Stimulated activated memory B cell treated with anti-CD40 and anti-IgM and Interleukin-4, amounts not matched to agents 10 μg/mL and 1 μg/mL and 100 μg/mL, for 72 hours (primary cell): ENCODE measurements at regions not wholly inside any gene's neighbourhood (a gene's known extent, or its start where the extent isn't known, plus 50 kb on each side); places are given as distances from the start of the nearest gene placed in this dataset.

ENCODE experiments used
- ATAC-seq: fragments of 150-1000 bp; cut with Tn5 transposase; 2 replicates; pipeline ENCODE4 v1.10.0; 2021
- H3K27ac Mint-ChIP-seq: one replicate; pipeline ENCODE4 v1.8.0; 2022; ENCODE audit warnings: mild to moderate bottlenecking, mixed read lengths
- H3K27me3 Mint-ChIP-seq: one replicate; pipeline ENCODE4 v1.8.0; 2022; ENCODE audit warnings: mixed read lengths
- H3K36me3 Mint-ChIP-seq: one replicate; pipeline ENCODE4 v1.8.0; 2022; ENCODE audit warnings: mixed read lengths
- H3K4me1 Mint-ChIP-seq: one replicate; pipeline ENCODE4 v1.8.0; 2022; ENCODE audit warnings: mixed read lengths
- H3K4me3 Mint-ChIP-seq: one replicate; pipeline ENCODE4 v1.8.0; 2022; ENCODE audit warnings: mild to moderate bottlenecking, moderate library complexity, mixed read lengths
- H3K9me3 Mint-ChIP-seq: one replicate; pipeline ENCODE4 v1.8.0; 2022; ENCODE audit warnings: mixed read lengths

GRCh38 chr5:117218789-117219188 lies 644.2 kb upstream of the SEMA6A start:
- H3K4me1 Mint-ChIP-seq: no peaks in the 10 kb centered on the region
- H3K4me3 Mint-ChIP-seq: no peak overlapping the region
- no peak overlapping the region for H3K27ac Mint-ChIP-seq
- no peaks in the 10 kb centered on the region for H3K27me3 Mint-ChIP-seq
- no peaks in the 10 kb centered on the region for H3K36me3 Mint-ChIP-seq
- ATAC-seq: no peak
- peaks cover 2% of the 10 kb centered on the region for H3K9me3 Mint-ChIP-seq

GRCh38 chr5:117212866-117213265 lies 638.2 kb upstream of the SEMA6A start:
- H3K9me3 Mint-ChIP-seq: peaks cover 4% of the 10 kb centered on the region
- no peak overlapping the region for H3K4me3 Mint-ChIP-seq
- H3K4me1 Mint-ChIP-seq: no peaks in the 10 kb centered on the region
- H3K36me3 Mint-ChIP-seq: no peaks in the 10 kb centered on the region
- no peak overlapping the region for H3K27ac Mint-ChIP-seq
- no peak for ATAC-seq
- no peaks in the 10 kb centered on the region for H3K27me3 Mint-ChIP-seq

- no peak overlapping the region for H3K4me3 Mint-ChIP-seq
- H3K27me3 Mint-ChIP-seq: no peaks in the 10 kb centered on the region
- peaks cover 4% of the 10 kb centered on the region for H3K9me3 Mint-ChIP-seq
- no peak for ATAC-seq
- H3K4me1 Mint-ChIP-seq: no peaks in the 10 kb centered on the region
- no peak overlapping the region for H3K27ac Mint-ChIP-seq
- H3K36me3 Mint-ChIP-seq: no peaks in the 10 kb centered on the region
These were observed 636.2 kb upstream of the SEMA6A start for GRCh38 chr5:117210796-117211195.

- Mint-ChIP-seq H3K9me3 (peaks cover 4% of the 10 kb centered on the region), H3K27me3 (no peaks in the 10 kb centered on the region), H3K36me3 (no peaks in the 10 kb centered on the region), H3K4me1 (no peaks in the 10 kb centered on the region), H3K27ac (no peak overlapping the region), H3K4me3 (no peak overlapping the region)
- ATAC-seq: no peak
These were observed 634.9 kb upstream of the SEMA6A start for GRCh38 chr5:117209479-117209878.

- no peaks in the 10 kb centered on the region for H3K4me1 Mint-ChIP-seq
- no peak overlapping the region for H3K27ac Mint-ChIP-seq
- H3K27me3 Mint-ChIP-seq: no peaks in the 10 kb centered on the region
- ATAC-seq: no peak
- H3K36me3 Mint-ChIP-seq: no peaks in the 10 kb centered on the region
- H3K9me3 Mint-ChIP-seq: peaks cover 4% of the 10 kb centered on the region
- H3K4me3 Mint-ChIP-seq: no peak overlapping the region
These were observed 632.6 kb upstream of the SEMA6A start for GRCh38 chr5:117207088-117207668.

GRCh38 chr5:117205894-117206293 lies 631.3 kb upstream of the SEMA6A start:
- no peak for ATAC-seq
- H3K9me3 Mint-ChIP-seq: peaks cover 4% of the 10 kb centered on the region

GRCh38 chr5:117204926-117205869 lies 630.6 kb upstream of the SEMA6A start:
- no peak for ATAC-seq
- Mint-ChIP-seq H3K36me3 (no peaks in the 10 kb centered on the region), H3K4me3 (no peak overlapping the region), H3K9me3 (peaks cover 4% of the 10 kb centered on the region), H3K27me3 (no peaks in the 10 kb centered on the region), H3K4me1 (no peaks in the 10 kb centered on the region), H3K27ac (no peak overlapping the region)

More at GRCh38 chr5:117205894-117206293, 631.3 kb upstream of the SEMA6A start:
- no peak overlapping the region for H3K4me3 Mint-ChIP-seq
- no peaks in the 10 kb centered on the region for H3K36me3 Mint-ChIP-seq
- H3K4me1 Mint-ChIP-seq: no peaks in the 10 kb centered on the region
- no peaks in the 10 kb centered on the region for H3K27me3 Mint-ChIP-seq
- no peak overlapping the region for H3K27ac Mint-ChIP-seq

- Mint-ChIP-seq H3K4me3 (no peak overlapping the region), H3K9me3 (peaks cover 2% of the 10 kb centered on the region), H3K4me1 (no peaks in the 10 kb centered on the region), H3K27me3 (no peaks in the 10 kb centered on the region), H3K36me3 (no peaks in the 10 kb centered on the region), H3K27ac (no peak overlapping the region)
- no peak for ATAC-seq
These were observed 629.8 kb upstream of the SEMA6A start for GRCh38 chr5:117204404-117204803.

- no peak for ATAC-seq
- Mint-ChIP-seq H3K4me3 (no peak overlapping the region), H3K36me3 (no peaks in the 10 kb centered on the region), H3K27ac (no peak overlapping the region), H3K9me3 (no peaks in the 10 kb centered on the region), H3K27me3 (no peaks in the 10 kb centered on the region), H3K4me1 (no peaks in the 10 kb centered on the region)
These were observed 629.0 kb upstream of the SEMA6A start for GRCh38 chr5:117203584-117203983.

- H3K9me3 Mint-ChIP-seq: no peaks in the 10 kb centered on the region
- no peaks in the 10 kb centered on the region for H3K36me3 Mint-ChIP-seq
- no peaks in the 10 kb centered on the region for H3K27me3 Mint-ChIP-seq
- H3K4me3 Mint-ChIP-seq: no peak overlapping the region
- no peak for ATAC-seq
- no peak overlapping the region for H3K27ac Mint-ChIP-seq
- no peaks in the 10 kb centered on the region for H3K4me1 Mint-ChIP-seq
These were observed 626.4 kb upstream of the SEMA6A start for GRCh38 chr5:117201001-117201400.

- no peaks in the 10 kb centered on the region for H3K4me1 Mint-ChIP-seq
- H3K27ac Mint-ChIP-seq: no peak overlapping the region
- no peak overlapping the region for H3K4me3 Mint-ChIP-seq
- H3K36me3 Mint-ChIP-seq: no peaks in the 10 kb centered on the region
- no peaks in the 10 kb centered on the region for H3K9me3 Mint-ChIP-seq
- ATAC-seq: no peak
- H3K27me3 Mint-ChIP-seq: no peaks in the 10 kb centered on the region
These were observed 620.5 kb upstream of the SEMA6A start for GRCh38 chr5:117195076-117195475.

GRCh38 chr5:117191251-117191650 lies 616.6 kb upstream of the SEMA6A start:
- no peak for ATAC-seq
- Mint-ChIP-seq H3K27ac (no peak overlapping the region), H3K4me3 (no peak overlapping the region), H3K4me1 (no peaks in the 10 kb centered on the region), H3K36me3 (no peaks in the 10 kb centered on the region), H3K9me3 (no peaks in the 10 kb centered on the region), H3K27me3 (no peaks in the 10 kb centered on the region)

- Mint-ChIP-seq H3K27me3 (no peaks in the 10 kb centered on the region), H3K36me3 (no peaks in the 10 kb centered on the region), H3K27ac (no peak overlapping the region), H3K4me1 (no peaks in the 10 kb centered on the region), H3K4me3 (no peak overlapping the region), H3K9me3 (no peaks in the 10 kb centered on the region)
- no peak for ATAC-seq
These were observed 615.2 kb upstream of the SEMA6A start for GRCh38 chr5:117189784-117190183.

- H3K4me1 Mint-ChIP-seq: no peaks in the 10 kb centered on the region
- H3K4me3 Mint-ChIP-seq: no peak overlapping the region
- no peak for ATAC-seq
- no peaks in the 10 kb centered on the region for H3K27me3 Mint-ChIP-seq
- no peaks in the 10 kb centered on the region for H3K36me3 Mint-ChIP-seq
- no peak overlapping the region for H3K27ac Mint-ChIP-seq
- H3K9me3 Mint-ChIP-seq: no peaks in the 10 kb centered on the region
These were observed 613.6 kb upstream of the SEMA6A start for GRCh38 chr5:117188211-117188610.

- Mint-ChIP-seq H3K4me1 (no peaks in the 10 kb centered on the region), H3K27me3 (no peaks in the 10 kb centered on the region), H3K4me3 (no peak overlapping the region), H3K27ac (no peak overlapping the region), H3K36me3 (no peaks in the 10 kb centered on the region), H3K9me3 (no peaks in the 10 kb centered on the region)
- ATAC-seq: no peak
These were observed 612.1 kb upstream of the SEMA6A start for GRCh38 chr5:117186751-117187150.

- Mint-ChIP-seq H3K4me1 (no peaks in the 10 kb centered on the region), H3K9me3 (no peaks in the 10 kb centered on the region), H3K36me3 (no peaks in the 10 kb centered on the region), H3K27me3 (no peaks in the 10 kb centered on the region), H3K4me3 (no peak overlapping the region), H3K27ac (no peak overlapping the region)
- no peak for ATAC-seq
These were observed 608.7 kb upstream of the SEMA6A start for GRCh38 chr5:117183326-117183725.
